Neural cell (in vitro differentiated cells): ENCODE measurements at regions not wholly inside any gene's neighbourhood (a gene's known extent, or its start where the extent isn't known, plus 50 kb on each side); places are given as distances from the start of the nearest gene placed in this dataset.

ENCODE experiments used
- CTCF ChIP-seq: fragments of 450-650 bp; IDR thresholded peaks from 2 replicates; pipeline ENCODE4 v1.5.1; 2014; ENCODE audit warnings: antibody characterized with exemption, mild to moderate bottlenecking, moderate library complexity; ENCODE audit not compliant: poor library complexity, severe bottlenecking
- EZH2 ChIP-seq: fragments of 200-600, 300-800 bp; shearing (Covaris generic), sonication (generic); IDR thresholded peaks from 2 replicates; pipeline ENCODE4 v1.6.1; 2014; ENCODE audit warnings: antibody characterized with exemption, low read length, borderline replicate concordance, mild to moderate bottlenecking; ENCODE audit not compliant: insufficient read depth, poor library complexity, severe bottlenecking

GRCh38 chr11:100557830-100558611, 129.1 kb upstream of the ARHGAP42 start:
- no peak for TF ChIP-seq CTCF
- TF ChIP-seq EZH2 = no peak
